SU-DHL-6 (cell line): ENCODE measurements at regions not wholly inside any gene's neighbourhood (a gene's known extent, or its start where the extent isn't known, plus 50 kb on each side); places are given as distances from the start of the nearest gene placed in this dataset.
"Not testable (repeated sequence)": the region's sequence is repeated elsewhere in the genome, so short reads cannot be mapped to it uniquely, and the experiment has no call there.

Source experiments
- EZH2phosphoT487 ChIP-seq: fragments of 200-600 bp; sonication (generic), shearing (Covaris generic); conservative IDR thresholded peaks from 2 replicates; pipeline ENCODE4 v1.6.1; 2018; ENCODE audit warnings: mild to moderate bottlenecking, antibody characterized with exemption, low read length, moderate library complexity, mixed read lengths
- TF ChIP-seq, protein P1 (sequence below): fragments of 200-600 bp; sonication (generic); IDR thresholded peaks from one replicate; pipeline ENCODE4 v1.5.1; 2017; ENCODE audit warnings: antibody characterized with exemption, mild to moderate bottlenecking, low read length, moderate library complexity; ENCODE audit not compliant: insufficient read depth, poor library complexity, severe bottlenecking

GRCh38 chr5:30365031-30365430 lies 828.5 kb upstream of the CDH6 start:
- TF ChIP-seq, protein P1, sequence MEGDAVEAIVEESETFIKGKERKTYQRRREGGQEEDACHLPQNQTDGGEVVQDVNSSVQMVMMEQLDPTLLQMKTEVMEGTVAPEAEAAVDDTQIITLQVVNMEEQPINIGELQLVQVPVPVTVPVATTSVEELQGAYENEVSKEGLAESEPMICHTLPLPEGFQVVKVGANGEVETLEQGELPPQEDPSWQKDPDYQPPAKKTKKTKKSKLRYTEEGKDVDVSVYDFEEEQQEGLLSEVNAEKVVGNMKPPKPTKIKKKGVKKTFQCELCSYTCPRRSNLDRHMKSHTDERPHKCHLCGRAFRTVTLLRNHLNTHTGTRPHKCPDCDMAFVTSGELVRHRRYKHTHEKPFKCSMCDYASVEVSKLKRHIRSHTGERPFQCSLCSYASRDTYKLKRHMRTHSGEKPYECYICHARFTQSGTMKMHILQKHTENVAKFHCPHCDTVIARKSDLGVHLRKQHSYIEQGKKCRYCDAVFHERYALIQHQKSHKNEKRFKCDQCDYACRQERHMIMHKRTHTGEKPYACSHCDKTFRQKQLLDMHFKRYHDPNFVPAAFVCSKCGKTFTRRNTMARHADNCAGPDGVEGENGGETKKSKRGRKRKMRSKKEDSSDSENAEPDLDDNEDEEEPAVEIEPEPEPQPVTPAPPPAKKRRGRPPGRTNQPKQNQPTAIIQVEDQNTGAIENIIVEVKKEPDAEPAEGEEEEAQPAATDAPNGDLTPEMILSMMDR: not testable (repeated sequence)
- not testable (repeated sequence) for TF ChIP-seq EZH2phosphoT487
